GM21717 (cell line): ENCODE measurements at regions not wholly inside any gene's neighbourhood (a gene's known extent, or its start where the extent isn't known, plus 50 kb on each side); places are given as distances from the start of the nearest gene placed in this dataset.
"Not testable (repeated sequence)": the region's sequence is repeated elsewhere in the genome, so short reads cannot be mapped to it uniquely, and the experiment has no call there.

Experiments
- ATAC-seq: cut with Tn5 transposase; IDR thresholded peaks from one replicate; pipeline ENCODE4 v1.9.1; 2021; ENCODE audit warnings: mild to moderate bottlenecking, moderate library complexity; ENCODE audit not compliant: unreplicated experiment

GRCh38 chr4:20124317-20125026 is 127.2 kb upstream of the SLIT2 start:
- ATAC-seq, result no peak

- ATAC-seq, result no peak
These were observed 129.3 kb upstream of the SLIT2 start for GRCh38 chr4:20122198-20122988.

- ATAC-seq, result no peak
These were observed 132.6 kb upstream of the SLIT2 start for GRCh38 chr4:20119141-20119540.

GRCh38 chr4:20109391-20109790 is 142.3 kb upstream of the SLIT2 start:
- no peak for ATAC-seq

DNA sequence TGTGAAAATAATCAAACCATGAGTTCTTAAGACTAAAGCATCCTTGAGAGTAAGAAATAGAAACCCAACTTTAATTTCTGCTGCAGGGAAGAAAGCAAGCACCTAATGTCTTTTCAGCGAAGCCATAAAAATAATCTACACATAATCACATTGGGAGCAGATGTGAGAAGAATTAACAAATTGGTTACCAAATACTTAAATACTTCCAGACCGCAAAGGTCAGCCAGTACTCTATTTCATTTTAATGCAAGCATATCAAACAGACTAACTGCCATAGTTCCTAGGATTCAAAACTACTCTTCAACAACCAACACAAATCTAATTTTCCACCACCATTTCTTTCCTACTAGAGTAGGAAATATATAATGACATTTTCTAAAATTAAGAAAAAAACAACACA is 144.8 kb upstream of the SLIT2 start:
- ATAC-seq, result no peak

DNA sequence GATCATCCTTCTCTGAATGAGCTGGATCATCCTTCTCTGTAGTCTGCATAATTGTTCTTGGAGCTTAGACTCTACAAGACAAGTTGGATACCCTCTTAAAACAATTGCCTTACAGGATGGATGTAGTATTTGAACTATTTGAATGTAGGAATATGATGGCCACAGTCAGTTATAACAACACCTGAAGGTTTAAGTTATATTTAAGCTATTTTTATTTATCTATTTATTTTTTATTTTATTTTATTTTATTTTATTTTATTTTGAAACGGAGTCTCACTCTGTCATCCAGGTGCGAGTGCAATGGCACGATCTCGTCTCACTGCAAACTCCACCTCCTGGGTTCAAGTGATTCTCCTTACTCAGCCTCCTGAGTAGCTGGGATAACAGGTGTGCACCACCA is 149.9 kb upstream of the SLIT2 start:
- ATAC-seq, result no peak

GRCh38 chr4:20096911-20097310 is 154.8 kb upstream of the SLIT2 start:
- ATAC-seq, result no peak

GRCh38 chr4:20095805-20096541 is 155.7 kb upstream of the SLIT2 start:
- no peak for ATAC-seq

DNA sequence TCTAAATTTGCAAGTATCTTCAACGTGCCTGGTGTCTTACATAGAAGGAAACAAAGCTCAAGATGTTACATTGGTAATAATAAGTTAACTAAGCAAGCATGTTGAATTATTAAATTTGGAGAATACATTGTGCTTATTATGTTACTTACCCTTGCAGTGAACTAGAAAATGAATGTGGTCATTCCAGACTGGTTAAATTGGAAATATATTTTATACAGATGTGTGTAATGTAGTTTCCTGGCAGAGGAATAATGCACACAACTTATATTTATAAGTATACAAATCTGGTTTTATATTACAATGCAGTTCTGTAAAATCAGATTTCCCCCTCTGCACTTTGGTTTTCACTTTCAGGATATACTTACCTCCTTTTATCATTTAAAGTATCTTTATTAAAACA is 159.9 kb upstream of the SLIT2 start:
- no peak for ATAC-seq

DNA sequence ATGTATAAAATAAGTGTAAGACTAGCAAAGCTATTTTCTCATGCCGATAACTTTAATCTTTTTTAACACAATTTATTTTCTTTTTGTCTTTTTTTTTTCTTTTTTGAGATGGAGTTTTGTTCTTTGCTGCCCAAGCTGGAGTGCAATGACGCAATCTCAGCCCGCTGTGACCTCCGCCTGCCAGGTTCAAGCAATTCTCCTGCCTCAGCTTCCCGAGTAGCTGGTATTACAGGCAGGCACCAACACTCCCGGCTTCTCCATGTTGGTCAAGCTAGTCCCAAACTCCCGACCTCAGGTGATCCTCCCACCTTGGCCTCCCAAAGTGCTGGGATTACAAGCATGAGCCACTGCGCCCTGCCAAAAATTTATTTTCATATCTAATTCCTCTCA is 164.2 kb upstream of the SLIT2 start:
- ATAC-seq, result no peak

DNA sequence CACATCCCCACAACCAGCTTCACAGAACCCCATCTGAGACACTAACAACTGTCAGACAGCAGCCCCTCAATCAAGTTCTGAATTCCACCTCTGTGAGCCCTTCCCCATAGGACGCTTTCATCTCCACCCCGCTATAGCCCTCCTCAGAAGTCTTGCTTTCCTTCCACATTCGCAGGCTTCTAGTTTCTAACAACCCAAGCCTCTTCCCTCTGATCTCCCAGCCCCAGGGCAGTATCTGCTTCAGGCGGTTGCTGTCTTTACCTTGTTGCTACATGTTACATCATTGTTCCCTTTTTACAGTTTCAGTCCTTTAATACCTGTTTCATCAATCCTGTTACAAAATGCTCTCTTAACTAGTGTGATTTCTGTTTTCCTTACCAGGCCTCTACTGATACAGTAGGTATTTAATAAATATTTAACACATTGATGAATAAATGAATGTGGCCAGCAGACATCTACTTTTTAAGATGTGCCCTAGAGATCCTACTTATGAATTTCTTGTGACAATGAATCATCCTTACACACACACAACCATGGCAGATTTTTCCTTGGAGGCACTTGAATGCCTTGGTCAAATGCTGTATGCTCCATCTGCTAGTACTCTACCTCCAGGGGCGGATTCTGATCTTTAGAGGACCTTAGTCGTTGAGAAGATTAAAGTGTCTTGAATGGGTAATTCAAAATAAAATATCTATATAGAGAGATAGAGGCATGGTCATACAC is 164.7 kb upstream of the SLIT2 start:
- ATAC-seq, result no peak

GRCh38 chr4:20086067-20086798 is 165.5 kb upstream of the SLIT2 start:
- ATAC-seq, result no peak

DNA sequence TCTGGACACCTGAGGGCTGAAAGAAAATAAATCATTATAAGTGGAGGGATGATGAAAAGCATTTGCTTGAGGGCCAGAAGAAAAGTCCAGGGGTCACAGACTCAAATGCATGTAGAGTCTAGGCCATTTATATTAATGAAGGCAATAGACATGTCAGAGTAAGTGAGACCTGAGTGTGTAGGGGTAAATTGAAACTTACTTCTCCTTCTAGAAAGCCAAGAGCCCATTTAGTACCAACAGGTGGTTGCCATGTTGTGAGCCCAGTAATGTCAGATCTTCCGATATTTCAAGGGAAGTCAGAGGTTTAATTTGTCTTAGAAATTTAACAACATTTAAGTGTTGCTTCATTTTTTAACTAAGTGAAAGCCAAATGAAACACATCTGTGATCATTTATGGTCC is 166.1 kb upstream of the SLIT2 start:
- no peak for ATAC-seq

DNA sequence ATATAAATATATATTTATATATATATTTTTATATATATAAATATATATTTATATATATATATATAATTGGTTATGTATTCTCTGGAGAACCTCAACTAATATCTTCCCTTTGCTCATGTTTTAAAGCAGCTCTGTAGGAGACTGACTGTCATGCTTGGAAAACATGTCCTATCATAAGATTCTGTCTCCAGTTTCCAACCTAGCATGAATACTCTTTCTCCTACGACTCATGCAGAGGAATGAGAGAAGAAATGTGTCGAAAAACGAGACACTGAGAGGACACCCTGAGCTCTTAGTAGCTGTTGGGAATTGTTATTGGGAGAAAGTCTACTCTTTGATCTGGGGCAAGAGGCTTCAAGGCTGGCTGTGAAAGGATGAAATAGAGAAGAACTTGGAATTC is 166.5 kb upstream of the SLIT2 start:
- ATAC-seq, result no peak

GRCh38 chr4:20084488-20084887 is 167.2 kb upstream of the SLIT2 start:
- no peak for ATAC-seq

DNA sequence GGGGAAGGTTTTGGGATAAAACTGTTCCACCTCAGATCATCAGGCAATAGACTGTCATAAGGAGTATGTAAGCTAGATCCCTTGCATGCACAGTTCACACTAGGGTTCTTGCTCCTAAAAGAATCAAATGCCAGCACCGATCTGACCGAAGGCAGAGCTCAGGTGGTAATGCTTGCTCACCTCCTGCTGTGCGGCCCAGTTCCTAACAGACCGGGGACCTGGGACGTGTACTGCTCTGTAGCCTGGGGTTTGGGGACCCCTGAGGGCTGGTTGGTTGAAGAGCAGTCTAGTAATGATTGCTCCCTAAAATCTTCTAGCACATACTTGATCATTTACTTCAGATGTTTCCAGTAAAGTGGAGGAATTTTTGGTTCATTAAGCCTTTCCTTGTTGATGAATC is 173.1 kb upstream of the SLIT2 start:
- ATAC-seq, result no peak

DNA sequence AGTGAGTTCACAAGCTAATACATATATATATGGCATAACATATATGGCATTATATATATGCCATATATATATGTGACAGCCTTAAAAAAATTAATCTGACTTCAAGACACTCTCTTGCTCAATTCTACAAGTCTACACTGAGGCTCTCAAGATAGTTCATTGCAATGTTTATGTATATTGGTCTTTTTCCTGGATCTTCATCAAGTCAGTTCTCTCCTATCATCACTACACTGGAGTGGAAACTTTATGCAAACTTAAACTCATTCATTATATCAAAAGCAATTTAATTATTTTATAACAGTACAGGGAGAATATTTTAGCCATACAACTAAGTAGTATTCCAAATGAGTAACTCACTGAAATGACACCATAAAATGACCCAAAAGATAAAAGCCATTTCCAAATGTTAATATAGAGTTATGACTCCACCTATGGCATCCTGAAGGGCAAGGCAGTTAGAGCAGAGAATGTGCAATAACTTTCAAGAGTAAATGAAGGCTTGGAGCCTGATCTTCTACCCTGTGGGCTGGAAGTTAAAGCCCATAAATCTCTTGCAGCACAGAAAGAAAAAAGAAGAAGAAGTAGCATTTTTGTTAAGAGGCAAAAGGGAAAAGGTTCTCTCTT is 176.3 kb upstream of the SLIT2 start:
- ATAC-seq, result no peak

- no peak for ATAC-seq
These were observed 177.3 kb upstream of the SLIT2 start for GRCh38 chr4:20074450-20074849.

GRCh38 chr4:20065952-20066351 is 185.8 kb upstream of the SLIT2 start:
- ATAC-seq, result no peak

DNA sequence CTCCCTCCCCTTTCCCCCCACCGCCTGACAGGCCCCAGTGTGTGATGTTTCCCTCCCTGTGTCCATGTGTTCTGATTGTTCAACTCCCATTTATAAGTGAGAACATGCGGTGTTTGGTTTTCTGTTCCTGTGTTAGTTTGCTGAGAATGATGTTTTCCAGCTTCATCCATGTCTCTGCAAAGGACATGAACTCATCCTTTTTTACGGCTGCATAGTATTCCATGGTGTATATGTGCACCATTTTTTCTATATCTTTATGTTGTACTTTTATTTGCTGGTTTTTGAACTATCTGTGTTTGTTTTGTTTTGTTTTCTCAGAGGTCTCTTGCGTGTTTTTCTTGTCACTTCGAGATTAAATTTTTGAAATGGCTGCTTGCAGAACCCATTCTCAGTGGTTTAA is 188.8 kb upstream of the SLIT2 start:
- not testable (repeated sequence) for ATAC-seq
